Breast epithelium (tissue), 4 donors: ENCODE measurements at regions not wholly inside any gene's neighbourhood (a gene's known extent, or its start where the extent isn't known, plus 50 kb on each side); places are given as distances from the start of the nearest gene placed in this dataset.
A peak's percentile ranks its signal among the peaks of the same experiment; 100 is the strongest.

ENCODE experiments used
- DNase-seq, 2 donors: peaks; one replicate each; pipeline ENCODE4 v3.0.0-alpha.2; 2019; ENCODE audit warnings: low spot score in 2 of 2
- H3K27ac ChIP-seq, 2 donors: fragments of 200-600 bp; sonication (generic) in 1 of 2; one replicate each; pipeline ENCODE4 v1.5.1; 2016 to 2019; ENCODE audit warnings: mild to moderate bottlenecking in 1 of 2
- H3K27me3 ChIP-seq, 2 donors: fragments of 200-600 bp; sonication (generic) in 1 of 2; one replicate each; pipeline versions ENCODE4 v1.5.1 to v1.6.0; 2017 to 2019; ENCODE audit warnings: control low read depth in 1 of 2, mild to moderate bottlenecking in 1 of 2
- H3K36me3 ChIP-seq: fragments of 200-600 bp; one replicate; pipeline ENCODE4 v1.5.1; 2019
- H3K4me1 ChIP-seq, 2 donors: fragments of 200-600 bp; sonication (generic); one replicate each; pipeline ENCODE4 v1.5.1; 2016 to 2019; ENCODE audit warnings: control low read depth in 1 of 2
- H3K4me3 ChIP-seq, 3 donors: fragments of 200-600 bp; sonication (generic); 1 replicate in 2 of 3; 2 replicates in 1 of 3; pipeline ENCODE4 v1.5.1; 2016 to 2019; ENCODE audit warnings: mild to moderate bottlenecking in 3 of 3, moderate library complexity in 2 of 3
- H3K9me3 ChIP-seq, 2 donors: fragments of 200-600 bp; sonication (generic) in 1 of 2; one replicate each; pipeline ENCODE4 v1.5.1; 2016 to 2019; ENCODE audit warnings: control low read depth in 1 of 2
- CTCF ChIP-seq, 3 donors: fragments of 450-650 bp; IDR thresholded peaks; one replicate each; pipeline ENCODE4 v1.5.1; 2016 to 2017; ENCODE audit warnings: antibody characterized with exemption in 3 of 3, mild to moderate bottlenecking in 3 of 3, moderate library complexity in 3 of 3
- POLR2A ChIP-seq: fragments of 450-650 bp; IDR thresholded peaks from one replicate; pipeline ENCODE4 v1.6.1; 2016; ENCODE audit warnings: antibody characterized with exemption, mild to moderate bottlenecking, moderate library complexity
- POLR2AphosphoS5 ChIP-seq, 3 donors: sonication (generic); formaldehyde crosslinking; IDR thresholded peaks; one replicate each; pipeline ENCODE4 v1.6.1; 2017; ENCODE audit warnings: antibody characterized with exemption in 3 of 3
- intact Hi-C: fragments of 100-400 bp; cut with DNase I; formaldehyde crosslinking; loops from one replicate; pipeline ENCODE4 v1.15.1; 2023; ENCODE audit warnings: low total_unique reads

- intact Hi-C loops, result no loop called here
- Histone ChIP-seq H3K27ac (peak overlapping the region; percentile 51 to 68), H3K27me3 (no peaks in the 10 kb centered on the region), H3K9me3 (no peaks in the 10 kb centered on the region), H3K4me1 (no peaks in the 10 kb centered on the region), H3K36me3 (no peaks in the 10 kb centered on the region), H3K4me3 (no peak overlapping the region)
- TF ChIP-seq POLR2A, result no peak
- no peak for TF ChIP-seq CTCF (IDR thresholded peaks at IDR 0.05)
- TF ChIP-seq POLR2AphosphoS5 (IDR thresholded peaks at IDR 0.05), result no peak
- peak in 1 of 2 donors; percentile 64 for DNase-seq
Measured at GRCh38 chr11:59008947-59009346, 69.7 kb downstream of the GLYATL1 start.

GRCh38 chr11:59009661-59010060, 70.4 kb downstream of the GLYATL1 start:
- Histone ChIP-seq H3K4me3 (no peak overlapping the region), H3K36me3 (no peaks in the 10 kb centered on the region), H3K9me3 (no peaks in the 10 kb centered on the region), H3K27me3 (no peaks in the 10 kb centered on the region), H3K27ac (peak overlapping the region; percentile 51 to 68), H3K4me1 (no peaks in the 10 kb centered on the region)
- DNase-seq, result no peak
- intact Hi-C loops, result no loop called here
- TF ChIP-seq CTCF (IDR thresholded peaks at IDR 0.05) (no peak), POLR2A (no peak), POLR2AphosphoS5 (IDR thresholded peaks at IDR 0.05) (no peak)

GRCh38 chr11:59010708-59011107, 71.4 kb downstream of the GLYATL1 start:
- Histone ChIP-seq H3K36me3 (no peaks in the 10 kb centered on the region), H3K4me1 (no peaks in the 10 kb centered on the region), H3K27ac (peak overlapping the region in 1 of 2 donors; percentile 68), H3K27me3 (no peaks in the 10 kb centered on the region), H3K9me3 (no peaks in the 10 kb centered on the region), H3K4me3 (no peak overlapping the region)
- intact Hi-C loops, result no loop called here
- DNase-seq, result no peak
- TF ChIP-seq POLR2AphosphoS5 (IDR thresholded peaks at IDR 0.05), result no peak
- no peak for TF ChIP-seq POLR2A
- no peak for TF ChIP-seq CTCF (IDR thresholded peaks at IDR 0.05)

- Histone ChIP-seq H3K4me1 (no peaks in the 10 kb centered on the region), H3K4me3 (no peak overlapping the region), H3K27me3 (no peaks in the 10 kb centered on the region), H3K27ac (peak overlapping the region; percentile 37 to 55), H3K36me3 (no peaks in the 10 kb centered on the region), H3K9me3 (no peaks in the 10 kb centered on the region)
- intact Hi-C loops, result no loop called here
- TF ChIP-seq POLR2A (no peak), POLR2AphosphoS5 (IDR thresholded peaks at IDR 0.05) (no peak), CTCF (IDR thresholded peaks at IDR 0.05) (no peak)
- DNase-seq, result peak in 1 of 2 donors; percentile 24
Measured at GRCh38 chr11:59011655-59012397, 72.5 kb downstream of the GLYATL1 start.

- no peak overlapping the region for H3K4me3 ChIP-seq
- no peaks in the 10 kb centered on the region for H3K36me3 ChIP-seq
- intact Hi-C loops, result no loop called here
- peak in 1 of 2 donors; percentile 48 for DNase-seq
- H3K4me1 ChIP-seq, result no peaks in the 10 kb centered on the region
- no peak for TF ChIP-seq POLR2A
- TF ChIP-seq CTCF (IDR thresholded peaks at IDR 0.05), result no peak
- no peak for TF ChIP-seq POLR2AphosphoS5 (IDR thresholded peaks at IDR 0.05)
- H3K27me3 ChIP-seq, result no peaks in the 10 kb centered on the region
- peak overlapping the region; percentile 37 to 55 for H3K27ac ChIP-seq
- no peaks in the 10 kb centered on the region for H3K9me3 ChIP-seq
Measured at GRCh38 chr11:59012398-59013265, 73.3 kb downstream of the GLYATL1 start.
